Uterus (tissue), 2 donors: ENCODE measurements at regions not wholly inside any gene's neighbourhood (a gene's known extent, or its start where the extent isn't known, plus 50 kb on each side); places are given as distances from the start of the nearest gene placed in this dataset.

Experiments
- CTCF ChIP-seq, 4 experiments: fragments of 200-600 bp in 2 of 4; fragments of 450-650 bp in 2 of 4; sonication (generic) in 2 of 4; IDR thresholded peaks; one replicate each; pipeline ENCODE4 v1.5.1; 2016 to 2019; ENCODE audit warnings: antibody characterized with exemption in 4 of 4, mild to moderate bottlenecking in 2 of 4, moderate library complexity in 1 of 4
- POLR2A ChIP-seq, 2 donors: fragments of 450-650 bp; IDR thresholded peaks; one replicate each; pipeline ENCODE4 v1.6.1; 2016; ENCODE audit warnings: antibody characterized with exemption in 2 of 2, mild to moderate bottlenecking in 1 of 2, moderate library complexity in 1 of 2

GRCh38 chr3:177813322-177813721, 616.0 kb upstream of the TBL1XR1 start:
- no peak for TF ChIP-seq CTCF (IDR thresholded peaks at IDR 0.05)
- no peak for TF ChIP-seq POLR2A (IDR thresholded peaks at IDR 0.05)
